GM19468 (cell line): ENCODE measurements at regions not wholly inside any gene's neighbourhood (a gene's known extent, or its start where the extent isn't known, plus 50 kb on each side); places are given as distances from the start of the nearest gene placed in this dataset.

Experiments used
- ATAC-seq: cut with Tn5 transposase; IDR thresholded peaks from one replicate; pipeline ENCODE4 v1.9.1; 2021; ENCODE audit warnings: mild to moderate bottlenecking, moderate library complexity, moderate number of reproducible peaks; ENCODE audit not compliant: unreplicated experiment; ENCODE audit errors: extremely low read depth

- no peak for ATAC-seq
These were observed 100.0 kb upstream of the PKDCC start for GRCh38 chr2:41947701-41948396.

- ATAC-seq = no peak
These were observed 99.4 kb upstream of the PKDCC start for GRCh38 chr2:41948397-41948763.

GRCh38 chr2:41949091-41949882, 98.5 kb upstream of the PKDCC start:
- no peak for ATAC-seq

- ATAC-seq = no peak
These were observed 97.7 kb upstream of the PKDCC start for GRCh38 chr2:41949883-41950665.

- ATAC-seq = no peak
These were observed 97.2 kb upstream of the PKDCC start for GRCh38 chr2:41950666-41950960.

GRCh38 chr2:41954304-41955291, 93.2 kb upstream of the PKDCC start:
- ATAC-seq = no peak

- peak; percentile 51 for ATAC-seq
These were observed 92.3 kb upstream of the PKDCC start for GRCh38 chr2:41955316-41956043.

GRCh38 chr2:41957431-41957830, 90.4 kb upstream of the PKDCC start:
- no peak for ATAC-seq

- ATAC-seq = no peak
These were observed 89.6 kb upstream of the PKDCC start for GRCh38 chr2:41958251-41958650.

GRCh38 chr2:41958775-41959174, 89.0 kb upstream of the PKDCC start:
- no peak for ATAC-seq

- ATAC-seq = no peak
These were observed 88.1 kb upstream of the PKDCC start for GRCh38 chr2:41959760-41960159.

- ATAC-seq = no peak
These were observed 84.7 kb upstream of the PKDCC start for GRCh38 chr2:41962922-41963622.

GRCh38 chr2:41963661-41964525, 83.9 kb upstream of the PKDCC start:
- no peak for ATAC-seq

- no peak for ATAC-seq
These were observed 82.5 kb upstream of the PKDCC start for GRCh38 chr2:41965173-41965908.

- no peak for ATAC-seq
These were observed 81.9 kb upstream of the PKDCC start for GRCh38 chr2:41965909-41966295.

GRCh38 chr2:41966431-41966893, 81.4 kb upstream of the PKDCC start:
- no peak for ATAC-seq

GRCh38 chr2:41966920-41967319, 80.9 kb upstream of the PKDCC start:
- no peak for ATAC-seq
